Fibroblast of the aortic adventitia (primary cell): ENCODE measurements at regions not wholly inside any gene's neighbourhood (a gene's known extent, or its start where the extent isn't known, plus 50 kb on each side); places are given as distances from the start of the nearest gene placed in this dataset.

Experiments used
- DNase-seq: peaks from one replicate; pipeline ENCODE4 v3.0.0-alpha.2; 2010; ENCODE audit warnings: low read depth
- H3K4me3 ChIP-seq: 2 replicates; pipeline ENCODE4 v1.5.1; 2011; ENCODE audit warnings: low read depth, mild to moderate bottlenecking, control low read depth, low read length, moderate library complexity
- TF ChIP-seq, protein P1 (sequence below): IDR thresholded peaks from 2 replicates; pipeline ENCODE4 v1.5.1; 2011; ENCODE audit warnings: mild to moderate bottlenecking, low read length, control low read depth, inconsistent platforms; ENCODE audit not compliant: insufficient read depth

DNA sequence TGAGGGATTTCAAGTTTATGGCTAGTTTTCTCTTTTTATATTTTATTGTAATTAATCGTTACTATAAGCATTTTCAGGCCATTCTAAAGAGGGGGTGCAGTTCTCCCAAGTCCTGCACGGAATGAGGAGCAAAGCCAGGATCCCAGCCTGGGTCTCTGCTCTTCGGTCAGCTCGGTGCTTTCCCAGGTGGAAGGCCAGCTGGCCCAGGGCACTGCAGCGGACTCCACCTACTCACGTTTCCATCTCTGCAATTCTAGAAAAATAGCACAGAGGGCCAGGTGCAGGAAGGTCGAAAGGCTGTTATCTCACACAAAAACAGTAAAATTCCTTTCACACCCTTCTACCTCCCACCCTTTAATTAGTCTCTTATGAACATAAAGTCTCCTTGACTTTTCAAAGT, 59.5 kb upstream of the HES1 start:
- DNase-seq, result no peak
- no peak overlapping the region for H3K4me3 ChIP-seq
- TF ChIP-seq, protein P1, sequence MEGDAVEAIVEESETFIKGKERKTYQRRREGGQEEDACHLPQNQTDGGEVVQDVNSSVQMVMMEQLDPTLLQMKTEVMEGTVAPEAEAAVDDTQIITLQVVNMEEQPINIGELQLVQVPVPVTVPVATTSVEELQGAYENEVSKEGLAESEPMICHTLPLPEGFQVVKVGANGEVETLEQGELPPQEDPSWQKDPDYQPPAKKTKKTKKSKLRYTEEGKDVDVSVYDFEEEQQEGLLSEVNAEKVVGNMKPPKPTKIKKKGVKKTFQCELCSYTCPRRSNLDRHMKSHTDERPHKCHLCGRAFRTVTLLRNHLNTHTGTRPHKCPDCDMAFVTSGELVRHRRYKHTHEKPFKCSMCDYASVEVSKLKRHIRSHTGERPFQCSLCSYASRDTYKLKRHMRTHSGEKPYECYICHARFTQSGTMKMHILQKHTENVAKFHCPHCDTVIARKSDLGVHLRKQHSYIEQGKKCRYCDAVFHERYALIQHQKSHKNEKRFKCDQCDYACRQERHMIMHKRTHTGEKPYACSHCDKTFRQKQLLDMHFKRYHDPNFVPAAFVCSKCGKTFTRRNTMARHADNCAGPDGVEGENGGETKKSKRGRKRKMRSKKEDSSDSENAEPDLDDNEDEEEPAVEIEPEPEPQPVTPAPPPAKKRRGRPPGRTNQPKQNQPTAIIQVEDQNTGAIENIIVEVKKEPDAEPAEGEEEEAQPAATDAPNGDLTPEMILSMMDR, result no peak

DNA sequence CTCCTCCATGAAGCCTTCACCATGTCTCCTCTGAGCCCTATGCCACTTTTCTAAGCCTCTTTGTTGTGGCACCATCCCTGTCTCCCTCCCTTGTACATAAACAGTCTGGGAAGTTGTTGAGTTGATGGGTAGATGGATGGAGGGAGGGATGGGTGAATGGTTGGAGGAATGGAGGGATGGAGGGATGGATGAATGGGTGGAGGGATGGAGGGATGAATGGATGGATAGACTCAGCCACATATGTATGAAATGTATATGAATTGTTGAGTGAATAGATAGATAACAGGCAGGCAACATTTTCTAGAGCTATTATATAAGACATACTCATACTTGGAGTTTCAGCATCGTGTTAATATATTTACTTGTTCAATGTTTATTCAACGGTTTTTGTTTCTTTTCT, 58.3 kb upstream of the HES1 start:
- DNase-seq, result no peak
- TF ChIP-seq, protein P1, result no peak
- H3K4me3 ChIP-seq, result no peak overlapping the region

DNA sequence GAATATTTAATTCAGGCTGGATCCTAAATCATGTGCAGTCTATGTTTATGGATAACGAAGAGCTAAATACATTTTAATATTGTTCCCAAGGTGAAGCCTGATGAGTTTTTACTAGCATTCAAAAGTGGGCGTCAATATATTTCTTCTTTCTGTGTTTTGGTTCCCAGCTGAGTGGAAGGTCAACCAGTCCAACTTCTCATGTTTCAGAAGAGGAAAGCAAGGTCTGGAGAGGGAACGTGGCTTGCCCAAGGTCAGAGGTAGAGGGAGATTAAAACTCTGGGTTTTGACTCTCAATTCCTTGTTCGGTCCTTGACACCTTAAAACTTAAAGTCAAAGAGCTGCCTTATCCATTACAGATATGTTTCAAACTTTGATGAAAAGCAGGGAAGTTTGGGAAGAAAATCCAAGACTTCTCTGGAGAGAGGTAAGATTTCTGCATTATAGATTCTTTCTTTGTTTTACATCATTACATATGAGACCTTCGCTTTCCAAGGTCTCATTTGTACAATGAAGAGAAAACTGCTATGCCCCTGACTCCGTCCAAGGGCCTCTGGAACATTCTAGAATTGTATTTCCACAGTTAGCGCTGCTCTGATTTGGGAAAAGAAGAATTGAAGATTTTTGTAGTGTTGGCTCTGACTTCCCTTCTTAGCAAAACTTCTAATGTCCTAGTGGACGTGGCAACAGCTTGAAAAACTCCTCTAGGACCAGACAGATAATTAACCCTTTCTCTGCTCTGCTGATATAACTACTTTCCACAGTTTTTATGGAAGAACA, 57.7 kb upstream of the HES1 start:
- TF ChIP-seq, protein P1, result no peak

DNA sequence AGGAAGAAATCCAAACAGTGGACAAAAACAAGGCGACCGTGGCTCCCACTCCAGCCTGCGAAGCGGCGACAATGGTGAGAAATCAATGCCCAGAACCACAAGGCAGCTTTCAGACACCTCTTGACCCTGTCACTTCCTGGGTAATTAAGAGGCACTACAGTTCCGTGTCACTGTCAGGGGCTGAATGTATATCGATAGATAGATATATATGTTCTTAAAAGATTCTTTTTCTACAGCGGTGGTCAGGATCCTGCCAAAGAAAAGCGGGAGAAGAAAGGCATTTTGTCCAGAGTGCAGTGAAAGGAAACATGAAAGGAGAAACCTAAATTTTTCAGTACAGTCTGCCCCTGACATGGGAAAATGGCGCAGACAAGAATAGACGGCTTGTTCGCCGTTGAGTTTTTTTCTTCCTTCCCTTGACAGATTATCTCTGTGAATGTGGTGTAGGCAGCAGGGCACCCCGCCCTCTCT, 56.2 kb upstream of the HES1 start:
- DNase-seq, result no peak
- TF ChIP-seq, protein P1, result no peak
- no peak overlapping the region for H3K4me3 ChIP-seq

More for the DNA sequence above, 57.7 kb upstream of the HES1 start:
- no peak for DNase-seq
- no peak overlapping the region for H3K4me3 ChIP-seq

DNA sequence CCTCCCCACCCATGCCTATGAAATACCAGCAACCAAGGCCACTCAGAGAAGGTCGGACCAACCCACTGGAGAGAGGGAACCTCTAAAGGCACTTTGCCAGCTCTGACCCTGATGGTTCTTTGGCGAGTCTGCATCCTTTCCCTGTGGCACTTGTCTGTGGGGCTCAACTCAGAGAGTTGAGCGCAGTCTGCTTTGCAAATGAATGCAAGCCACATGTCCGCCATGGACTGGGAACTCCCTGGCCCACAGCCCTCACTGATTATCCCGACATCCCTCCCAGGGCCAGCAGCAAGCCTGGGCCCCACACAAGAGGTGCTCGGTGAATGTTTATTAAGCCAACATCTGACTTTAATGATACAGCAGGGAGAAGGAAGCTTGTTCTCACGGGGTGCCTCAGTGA, 55.5 kb upstream of the HES1 start:
- TF ChIP-seq, protein P1, result no peak
- no peak overlapping the region for H3K4me3 ChIP-seq
- no peak for DNase-seq

DNA sequence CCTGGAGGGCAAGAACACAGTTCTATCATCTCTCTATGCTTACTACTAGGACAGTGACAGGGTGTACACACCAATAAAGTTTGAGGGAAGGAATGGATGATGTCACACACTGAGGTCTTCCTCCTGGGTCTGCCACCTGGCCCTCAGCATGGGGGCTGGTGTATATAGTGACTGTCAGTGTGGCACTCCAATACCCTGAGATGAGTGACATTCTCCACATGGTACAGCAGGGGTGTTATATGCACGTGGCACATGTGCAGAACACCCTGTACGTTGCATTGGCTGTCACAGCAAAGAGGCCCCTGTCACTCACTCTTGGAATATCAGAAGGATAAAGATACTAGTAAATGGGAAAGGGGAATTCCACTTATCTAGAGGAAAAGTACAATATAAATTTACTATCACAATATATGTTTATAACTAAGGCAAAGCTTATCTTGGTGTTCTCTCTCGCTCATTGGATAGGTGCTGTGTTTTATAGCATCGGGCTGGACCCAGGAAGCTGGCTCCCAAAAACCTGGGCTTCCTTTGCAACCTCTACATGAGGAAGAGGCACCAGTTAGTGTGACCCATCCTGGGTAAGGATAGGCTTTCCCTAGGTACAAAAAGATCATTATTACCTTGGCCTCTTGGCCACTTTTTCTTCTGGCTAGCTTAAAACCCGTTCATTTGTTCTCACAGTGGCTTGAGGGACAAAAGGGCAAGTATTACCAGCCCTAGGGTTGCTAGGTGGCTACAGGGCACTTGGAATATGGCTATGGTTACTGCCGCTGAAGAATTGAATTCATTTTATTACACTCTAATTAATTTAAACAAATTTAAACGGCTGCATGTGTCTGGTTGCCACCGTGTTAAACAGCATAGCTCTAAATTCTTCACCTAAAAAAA, 54.8 kb upstream of the HES1 start:
- TF ChIP-seq, protein P1, result no peak
- no peak overlapping the region for H3K4me3 ChIP-seq
- no peak for DNase-seq
